HG02763 (cell line): ENCODE measurements at regions not wholly inside any gene's neighbourhood (a gene's known extent, or its start where the extent isn't known, plus 50 kb on each side); places are given as distances from the start of the nearest gene placed in this dataset.

Source experiments
- ATAC-seq: cut with Tn5 transposase; IDR thresholded peaks from one replicate; pipeline ENCODE4 v1.9.1; 2021; ENCODE audit warnings: mild to moderate bottlenecking, moderate library complexity; ENCODE audit not compliant: unreplicated experiment

- ATAC-seq: no peak
Observed at GRCh38 chr3:177944228-177944661, 592.0 kb upstream of the KCNMB2 start.

DNA sequence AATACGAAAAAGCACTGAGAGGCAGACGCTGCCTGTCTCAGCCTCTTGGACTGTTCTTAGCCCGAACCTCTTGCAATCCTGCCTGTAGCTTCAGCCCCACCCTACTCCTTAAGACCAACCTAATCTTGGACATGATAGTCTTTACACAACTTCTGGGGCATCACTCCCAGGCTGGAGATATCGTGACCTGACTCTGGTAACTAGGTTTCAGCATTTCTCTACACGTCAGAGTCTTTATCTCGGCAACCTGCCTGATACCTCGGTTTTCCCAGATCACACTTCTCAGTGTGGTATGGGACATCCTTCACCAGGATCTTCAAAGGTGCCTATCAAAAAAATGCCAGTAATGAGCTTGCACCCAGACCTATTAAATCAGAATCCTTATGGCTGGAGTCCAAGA lies 590.2 kb upstream of the KCNMB2 start:
- no peak for ATAC-seq

GRCh38 chr3:177946497-177946896 lies 589.7 kb upstream of the KCNMB2 start:
- ATAC-seq: no peak

- ATAC-seq: no peak
Observed at GRCh38 chr3:177946936-177947335, 589.3 kb upstream of the KCNMB2 start.

- ATAC-seq: no peak
Observed at GRCh38 chr3:177947901-177948300, 588.3 kb upstream of the KCNMB2 start.

GRCh38 chr3:177948716-177949425 lies 587.4 kb upstream of the KCNMB2 start:
- ATAC-seq: no peak

DNA sequence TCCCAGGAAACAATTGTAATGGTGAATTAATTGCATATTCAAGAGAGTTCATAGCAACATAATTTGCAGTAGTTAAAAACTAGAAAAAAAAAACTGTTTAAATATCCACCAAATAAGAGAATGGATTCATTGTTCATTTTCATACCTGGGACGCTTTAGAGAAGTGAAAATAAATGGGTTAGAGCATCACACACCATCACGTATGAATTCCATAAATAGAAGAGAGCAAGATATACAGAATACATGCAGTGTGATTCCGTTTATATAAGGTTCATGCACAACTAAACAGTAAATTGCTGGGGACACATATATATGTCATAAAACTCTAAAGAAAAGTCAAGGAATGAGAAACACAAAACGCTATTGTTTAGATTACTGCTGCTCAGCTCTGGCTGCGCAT lies 577.0 kb upstream of the KCNMB2 start:
- no peak for ATAC-seq

DNA sequence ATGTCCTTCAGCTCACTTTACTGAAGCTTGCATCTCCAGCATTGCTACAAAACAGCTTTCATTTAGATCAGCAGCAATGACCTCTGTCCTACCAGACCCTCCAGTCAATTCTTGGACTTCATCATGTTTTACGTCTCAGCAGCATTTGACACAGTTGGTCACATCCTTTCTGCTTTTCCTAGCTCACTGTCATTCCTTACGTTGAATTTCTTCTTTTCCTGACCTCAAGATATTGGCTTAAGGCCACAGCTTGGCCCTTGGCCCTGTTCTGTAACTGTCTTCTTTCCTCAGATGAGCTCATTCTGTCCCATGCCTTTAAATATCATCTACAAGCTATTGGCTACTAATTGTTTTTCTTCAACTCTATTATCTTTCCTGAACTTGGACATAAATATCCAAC lies 576.2 kb upstream of the KCNMB2 start:
- ATAC-seq: no peak

DNA sequence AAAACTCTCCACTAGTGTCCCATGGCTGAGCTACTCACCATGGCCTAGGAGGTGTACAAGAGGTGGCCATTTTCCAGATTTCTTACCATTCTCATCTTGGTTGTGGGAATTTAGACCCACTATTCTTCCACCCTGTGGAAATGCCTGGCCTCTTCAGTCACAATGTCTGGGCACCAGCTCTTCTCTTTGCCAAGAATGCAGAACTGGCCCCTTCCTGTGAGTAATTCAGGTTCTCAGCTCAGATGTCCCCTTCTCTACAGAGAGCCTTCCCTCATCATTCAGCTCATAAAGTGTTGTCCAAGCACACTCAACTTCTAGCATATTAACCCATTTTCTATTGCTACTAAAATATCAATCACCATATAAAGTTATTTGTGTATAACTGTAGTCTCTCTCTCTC lies 575.5 kb upstream of the KCNMB2 start:
- ATAC-seq: no peak

- no peak for ATAC-seq
Observed at GRCh38 chr3:177961784-177962183, 574.5 kb upstream of the KCNMB2 start.

DNA sequence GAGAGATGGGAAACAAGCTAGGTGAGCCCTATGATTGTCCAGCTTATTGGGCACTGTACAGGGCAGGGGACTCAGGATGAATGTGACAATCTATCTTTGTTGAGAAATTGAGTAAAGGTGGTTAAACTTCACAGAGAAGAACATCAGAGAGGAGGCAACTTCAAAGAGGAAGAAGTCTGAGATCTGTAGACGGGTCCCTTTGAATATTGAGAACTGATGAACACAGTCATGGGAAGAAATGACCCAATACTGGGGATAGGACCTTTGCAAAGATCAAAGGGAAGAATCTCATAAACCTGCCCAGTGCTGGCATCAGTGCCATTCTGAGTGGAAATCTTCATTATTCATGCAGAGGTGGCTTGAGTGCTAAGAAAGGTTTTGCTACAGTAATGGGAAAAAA lies 569.7 kb upstream of the KCNMB2 start:
- no peak for ATAC-seq

- no peak for ATAC-seq
Observed at GRCh38 chr3:177968891-177969290, 567.3 kb upstream of the KCNMB2 start.

GRCh38 chr3:177973241-177973840 lies 562.9 kb upstream of the KCNMB2 start:
- no peak for ATAC-seq

DNA sequence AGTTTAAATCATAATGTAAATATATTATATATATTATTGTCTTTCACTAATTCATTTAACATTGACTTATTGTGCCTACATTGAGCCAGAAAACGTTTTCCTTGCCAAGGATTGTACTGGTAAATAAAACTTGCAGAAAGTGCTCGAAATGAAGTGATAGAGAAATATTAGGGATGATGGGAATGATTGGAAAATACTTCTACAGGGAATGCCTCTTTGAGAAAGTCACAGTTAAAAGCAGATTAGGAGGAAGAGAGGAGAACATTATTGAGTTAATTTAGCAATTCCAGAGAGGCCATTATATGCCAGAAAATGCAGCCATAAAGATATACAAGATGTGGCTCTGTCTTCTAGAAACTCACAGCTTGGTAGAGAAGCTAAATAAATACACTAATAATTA lies 560.0 kb upstream of the KCNMB2 start:
- no peak for ATAC-seq

GRCh38 chr3:177976866-177977265 lies 559.4 kb upstream of the KCNMB2 start:
- no peak for ATAC-seq

DNA sequence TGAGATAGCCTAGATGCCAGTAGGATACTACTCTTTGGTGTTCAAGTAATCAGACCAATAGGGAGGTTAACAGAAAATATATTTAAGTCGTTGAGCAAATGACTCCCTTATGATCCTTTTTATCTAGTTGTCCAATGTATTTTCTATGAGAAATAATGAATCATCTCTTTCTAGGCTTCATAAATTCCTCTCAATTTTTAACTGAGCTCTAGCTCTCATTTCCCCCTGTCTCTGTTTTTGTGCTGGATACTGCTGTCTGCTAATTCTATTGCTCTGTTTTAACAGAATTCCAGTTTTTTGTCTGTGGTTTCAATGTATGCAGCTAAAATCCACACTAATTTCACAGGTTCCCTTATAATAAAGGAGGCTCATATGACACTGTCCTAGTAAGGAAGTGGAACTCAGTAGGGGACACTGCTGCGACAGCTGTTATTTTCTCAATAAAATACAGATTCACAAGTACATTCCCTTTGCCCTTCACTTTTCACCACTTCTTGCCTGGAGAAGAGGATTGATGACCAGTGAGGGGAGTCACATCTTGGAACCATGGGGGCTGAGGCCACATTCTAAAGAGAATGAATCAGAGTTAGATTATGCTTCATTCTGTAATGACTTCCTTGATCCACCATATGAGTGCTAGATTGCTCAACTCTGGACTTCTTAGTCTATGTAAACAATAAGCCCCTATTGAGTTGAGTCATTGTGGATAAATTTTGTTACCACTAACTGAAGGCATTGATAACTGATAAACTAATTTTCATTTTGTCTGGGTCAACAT lies 558.7 kb upstream of the KCNMB2 start:
- no peak for ATAC-seq

DNA sequence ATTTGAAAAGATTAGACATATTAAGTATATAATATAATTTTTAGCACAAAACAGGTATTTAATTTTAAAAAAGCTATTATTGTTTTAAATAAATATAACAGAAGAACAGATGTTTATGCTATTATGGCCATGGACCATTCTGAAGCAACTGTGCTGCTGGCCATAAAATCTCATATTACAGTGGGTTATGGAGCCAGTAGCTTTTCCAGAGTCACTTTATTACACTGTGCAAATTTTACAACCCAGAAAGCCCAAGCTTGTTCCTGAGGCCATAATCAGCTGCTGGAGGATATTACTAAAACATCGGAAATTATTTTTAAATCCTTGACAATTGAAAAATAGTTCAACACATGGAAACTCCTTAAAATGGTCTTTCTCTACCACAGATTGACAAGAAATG lies 557.3 kb upstream of the KCNMB2 start:
- no peak for ATAC-seq

DNA sequence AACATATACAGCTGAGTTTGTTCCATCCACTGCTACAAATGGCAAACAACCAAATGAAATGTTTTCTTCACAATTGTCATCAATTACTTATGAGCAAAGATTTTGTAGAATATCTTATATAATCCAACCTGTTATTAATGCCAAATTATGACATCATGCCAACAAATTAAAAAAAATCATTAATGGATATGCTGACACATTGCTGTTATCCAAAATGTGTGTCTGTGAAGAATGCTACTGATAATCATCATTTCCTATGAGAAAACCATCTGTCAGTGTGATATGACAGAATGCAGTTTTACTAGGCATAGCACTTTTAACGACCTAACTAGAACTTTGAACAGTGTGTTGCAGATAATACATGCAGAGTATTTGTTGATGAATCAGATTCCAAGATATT lies 556.5 kb upstream of the KCNMB2 start:
- no peak for ATAC-seq

GRCh38 chr3:177981576-177981975 lies 554.7 kb upstream of the KCNMB2 start:
- ATAC-seq: no peak

DNA sequence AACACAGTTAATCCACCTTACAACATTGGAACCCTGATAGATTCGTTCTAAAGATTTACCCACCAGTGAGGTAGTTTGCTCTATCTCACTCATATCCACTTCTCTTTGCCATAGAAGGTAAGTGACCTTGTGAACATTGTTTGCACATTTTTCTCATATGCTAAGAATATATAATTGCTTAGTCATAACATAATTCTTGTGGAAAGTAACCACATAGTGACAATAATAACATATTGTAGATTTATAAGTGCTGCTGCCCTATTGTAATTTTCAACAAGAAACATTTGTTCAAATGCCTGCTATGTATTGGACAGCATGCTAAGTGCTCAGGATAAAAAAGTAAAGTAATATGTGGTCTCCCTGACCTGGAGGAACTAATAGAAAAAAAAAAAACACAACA lies 554.2 kb upstream of the KCNMB2 start:
- ATAC-seq: no peak

DNA sequence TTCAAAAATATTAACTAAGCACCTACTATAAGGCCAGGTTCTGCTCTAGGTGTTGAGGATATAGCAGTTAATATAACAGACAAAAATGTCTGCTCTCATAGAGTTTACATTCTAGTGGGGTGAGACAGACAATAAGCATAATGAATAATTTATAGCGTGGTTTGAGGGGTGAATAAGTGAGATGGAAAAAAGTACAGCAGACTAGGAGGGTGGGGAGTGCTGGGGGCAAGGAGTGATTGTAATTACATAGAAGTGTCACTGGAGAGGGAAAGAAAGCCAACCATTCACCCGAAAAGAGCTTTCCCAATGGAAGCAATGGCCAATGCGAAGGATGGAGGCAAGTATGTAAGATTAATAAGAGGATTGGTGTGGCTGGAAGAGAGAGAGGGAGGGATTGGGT lies 552.9 kb upstream of the KCNMB2 start:
- no peak for ATAC-seq
